Type B pancreatic cell (in vitro differentiated cells): ENCODE measurements at regions not wholly inside any gene's neighbourhood (a gene's known extent, or its start where the extent isn't known, plus 50 kb on each side); places are given as distances from the start of the nearest gene placed in this dataset.

ENCODE experiments used
- DNase-seq: peaks from one replicate; pipeline ENCODE4 v3.0.0; 2021; ENCODE audit warnings: mixed read lengths; ENCODE audit not compliant: unreplicated experiment; ENCODE audit errors: extremely low spot score
- H3K27ac Mint-ChIP-seq: 2 replicates; pipeline ENCODE4 v1.8.0; 2021; ENCODE audit warnings: mild to moderate bottlenecking, mixed read lengths
- H3K27me3 Mint-ChIP-seq: 2 replicates; pipeline ENCODE4 v1.8.0; 2021; ENCODE audit warnings: mixed read lengths
- H3K36me3 Mint-ChIP-seq: 2 replicates; pipeline ENCODE4 v1.8.0; 2021; ENCODE audit warnings: mixed read lengths
- H3K4me1 Mint-ChIP-seq: one replicate; pipeline ENCODE4 v1.8.0; 2021; ENCODE audit warnings: mixed read lengths; ENCODE audit not compliant: unreplicated experiment
- H3K4me3 Mint-ChIP-seq: 2 replicates; pipeline ENCODE4 v1.8.0; 2021; ENCODE audit warnings: mild to moderate bottlenecking, mixed read lengths
- H3K9me3 Mint-ChIP-seq: 2 replicates; pipeline ENCODE4 v1.8.0; 2021; ENCODE audit warnings: mixed read lengths
- CTCF ChIP-seq: fragments of 200-600 bp; sonication (generic); conservative IDR thresholded peaks from 2 replicates; pipeline ENCODE4 v1.5.0; 2021; ENCODE audit warnings: antibody characterized with exemption, mild to moderate bottlenecking

GRCh38 chr11:20247591-20248007, 87.3 kb upstream of the DBX1 start:
- Mint-ChIP-seq H3K9me3 (no peaks in the 10 kb centered on the region), H3K36me3 (no peaks in the 10 kb centered on the region), H3K4me3 (no peak overlapping the region), H3K27ac (no peak overlapping the region), H3K4me1 (peaks cover 19% of the 10 kb centered on the region), H3K27me3 (peaks cover 63% of the 10 kb centered on the region)
- no peak for DNase-seq
- no peak for TF ChIP-seq CTCF

DNA sequence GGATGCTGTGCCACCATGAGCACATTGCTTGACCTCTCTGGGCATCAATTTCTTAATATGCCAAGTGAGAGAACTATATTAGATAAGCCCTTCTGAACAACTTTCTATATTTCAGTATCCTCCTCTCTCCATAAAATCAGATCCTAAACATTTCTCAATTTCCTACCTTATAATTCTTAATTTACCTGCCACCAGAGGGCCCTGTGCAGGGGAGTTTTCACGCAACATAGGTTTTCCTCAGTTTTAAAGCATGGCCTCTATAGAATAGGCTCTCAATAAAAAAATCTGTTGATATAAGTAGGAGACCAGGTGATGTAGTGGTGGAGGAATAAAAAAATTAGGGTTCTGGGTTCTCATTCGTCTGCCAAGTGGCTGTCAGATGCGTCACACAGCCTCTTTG, 83.7 kb upstream of the DBX1 start:
- no peak overlapping the region for H3K4me3 Mint-ChIP-seq
- peaks cover 15% of the 10 kb centered on the region for H3K4me1 Mint-ChIP-seq
- H3K9me3 Mint-ChIP-seq, result no peaks in the 10 kb centered on the region
- DNase-seq, result no peak
- no peaks in the 10 kb centered on the region for H3K36me3 Mint-ChIP-seq
- no peak overlapping the region for H3K27ac Mint-ChIP-seq
- TF ChIP-seq CTCF, result peak; percentile 63
- H3K27me3 Mint-ChIP-seq, result peaks cover 37% of the 10 kb centered on the region

- no peak for TF ChIP-seq CTCF
- Mint-ChIP-seq H3K36me3 (no peaks in the 10 kb centered on the region), H3K4me3 (no peak overlapping the region), H3K27ac (no peak overlapping the region), H3K9me3 (no peaks in the 10 kb centered on the region), H3K27me3 (peaks cover 17% of the 10 kb centered on the region), H3K4me1 (no peaks in the 10 kb centered on the region)
- no peak for DNase-seq
These were observed 78.4 kb upstream of the DBX1 start for GRCh38 chr11:20238712-20239111.

GRCh38 chr11:20235164-20235563, 74.9 kb upstream of the DBX1 start:
- Mint-ChIP-seq H3K36me3 (no peaks in the 10 kb centered on the region), H3K4me1 (no peaks in the 10 kb centered on the region), H3K9me3 (no peaks in the 10 kb centered on the region), H3K27me3 (peaks cover 17% of the 10 kb centered on the region), H3K27ac (no peak overlapping the region), H3K4me3 (no peak overlapping the region)
- TF ChIP-seq CTCF, result no peak
- DNase-seq, result no peak

DNA sequence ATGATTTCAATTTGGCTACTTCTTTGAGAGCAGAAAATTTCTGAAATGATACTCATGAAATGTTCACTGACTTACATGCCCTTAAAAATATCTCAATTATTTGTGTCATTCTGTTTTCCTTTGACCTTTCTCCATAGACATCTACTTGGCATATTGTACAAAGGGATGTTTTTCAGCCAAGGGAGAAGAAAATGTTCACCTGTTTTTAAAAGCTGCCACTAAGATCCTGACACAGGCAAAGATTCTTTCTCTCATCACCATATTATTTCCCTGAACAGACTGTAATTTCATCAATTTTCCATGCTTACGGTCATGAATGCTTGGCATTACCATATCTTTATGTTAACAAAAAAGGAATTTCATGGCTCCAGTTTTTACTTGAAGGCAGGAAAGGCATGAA, 67.4 kb upstream of the DBX1 start:
- peaks cover 42% of the 10 kb centered on the region for H3K27me3 Mint-ChIP-seq
- peaks cover 3% of the 10 kb centered on the region for H3K9me3 Mint-ChIP-seq
- no peak for TF ChIP-seq CTCF
- no peaks in the 10 kb centered on the region for H3K4me1 Mint-ChIP-seq
- H3K27ac Mint-ChIP-seq, result no peak overlapping the region
- no peak for DNase-seq
- H3K36me3 Mint-ChIP-seq, result no peaks in the 10 kb centered on the region
- H3K4me3 Mint-ChIP-seq, result no peak overlapping the region

- Mint-ChIP-seq H3K4me3 (no peak overlapping the region), H3K9me3 (peaks cover 3% of the 10 kb centered on the region), H3K36me3 (no peaks in the 10 kb centered on the region), H3K27ac (no peak overlapping the region), H3K27me3 (peaks cover 48% of the 10 kb centered on the region), H3K4me1 (no peaks in the 10 kb centered on the region)
- no peak for DNase-seq
- no peak for TF ChIP-seq CTCF
These were observed 66.7 kb upstream of the DBX1 start for GRCh38 chr11:20226933-20227332.
